Midbrain (tissue), 1 donor: ENCODE measurements at regions not wholly inside any gene's neighbourhood (a gene's known extent, or its start where the extent isn't known, plus 50 kb on each side); places are given as distances from the start of the nearest gene placed in this dataset.
"Not testable (repeated sequence)": the region's sequence is repeated elsewhere in the genome, so short reads cannot be mapped to it uniquely, and the experiment has no call there.

Experiments used
- DNase-seq: peaks from one replicate; lab custom pipeline; 2025; lab: John Stamatoyannopoulos, UW

GRCh38 chr18:78879072-78879883 is 100.3 kb upstream of the SALL3 start:
- DNase-seq = not testable (repeated sequence)

GRCh38 chr18:78882585-78882984 is 97.0 kb upstream of the SALL3 start:
- DNase-seq = no peak

DNA sequence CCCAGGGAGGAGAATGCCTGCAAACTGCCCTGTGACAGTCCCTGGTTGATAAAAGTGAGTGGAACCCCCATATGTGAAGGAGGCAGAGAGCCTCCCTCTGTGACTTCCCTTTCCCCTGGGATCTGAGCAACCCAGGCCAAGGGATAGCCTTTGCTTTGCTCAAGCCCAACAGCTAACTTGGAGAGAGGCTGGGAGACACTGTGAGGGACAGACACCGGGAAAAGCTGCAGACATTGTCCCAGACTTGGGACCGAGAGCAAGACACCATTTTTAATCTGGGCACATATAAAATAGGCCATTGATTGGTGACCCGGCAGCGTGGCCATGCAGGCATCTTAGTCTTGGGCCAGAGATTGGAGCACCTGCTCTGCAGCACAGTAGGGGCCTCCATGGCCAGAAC is 96.1 kb upstream of the SALL3 start:
- DNase-seq = no peak

DNA sequence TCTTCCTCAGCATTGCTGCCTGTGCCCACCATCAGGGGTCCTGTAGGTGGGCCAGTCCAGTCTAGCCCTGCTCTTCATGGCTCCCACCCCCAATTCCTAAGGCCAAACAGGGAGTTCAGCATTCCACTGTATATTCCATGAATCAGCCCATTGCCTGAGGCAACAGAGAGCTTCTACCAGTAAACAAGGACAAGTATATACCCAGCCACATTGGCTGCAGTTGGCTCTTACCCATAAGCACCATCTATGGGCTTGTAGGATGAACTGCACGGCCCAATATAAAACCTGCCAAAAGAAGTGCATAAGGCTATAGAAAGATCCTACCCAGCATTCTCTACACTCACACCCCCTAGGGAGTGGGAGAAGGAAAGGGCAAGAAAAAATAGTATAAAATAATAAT is 95.1 kb upstream of the SALL3 start:
- no peak for DNase-seq

- DNase-seq = no peak
Observed at GRCh38 chr18:78889250-78889649, 90.4 kb upstream of the SALL3 start.

- DNase-seq = no peak
Observed at GRCh38 chr18:78890388-78890787, 89.2 kb upstream of the SALL3 start.

DNA sequence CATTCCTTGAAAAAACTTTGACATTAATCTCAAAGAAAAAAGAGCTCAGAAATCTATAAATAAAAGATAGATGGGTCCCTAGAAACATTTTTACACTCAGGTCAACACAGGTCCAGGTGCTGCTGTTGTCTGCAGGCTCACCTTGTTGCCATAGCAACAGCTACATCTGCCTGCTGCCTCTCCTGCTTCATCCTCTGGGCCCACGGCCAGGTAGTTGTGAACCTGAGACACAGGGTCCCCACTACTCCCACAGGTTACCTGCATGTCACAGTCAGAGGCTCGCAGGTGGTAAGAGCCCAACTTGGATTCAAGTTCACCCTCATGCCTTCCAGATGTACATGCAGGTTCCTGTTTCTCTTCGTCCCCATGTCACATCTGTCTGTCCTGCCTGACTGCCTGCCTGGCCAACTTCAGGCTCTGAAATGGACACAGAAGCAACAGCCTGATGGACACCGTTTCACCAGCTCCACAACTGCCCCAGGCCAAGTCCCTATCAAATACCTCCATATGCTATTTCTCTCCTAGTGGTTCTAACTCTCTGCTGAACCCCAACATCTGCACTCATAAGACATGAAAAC is 88.3 kb upstream of the SALL3 start:
- DNase-seq = no peak

DNA sequence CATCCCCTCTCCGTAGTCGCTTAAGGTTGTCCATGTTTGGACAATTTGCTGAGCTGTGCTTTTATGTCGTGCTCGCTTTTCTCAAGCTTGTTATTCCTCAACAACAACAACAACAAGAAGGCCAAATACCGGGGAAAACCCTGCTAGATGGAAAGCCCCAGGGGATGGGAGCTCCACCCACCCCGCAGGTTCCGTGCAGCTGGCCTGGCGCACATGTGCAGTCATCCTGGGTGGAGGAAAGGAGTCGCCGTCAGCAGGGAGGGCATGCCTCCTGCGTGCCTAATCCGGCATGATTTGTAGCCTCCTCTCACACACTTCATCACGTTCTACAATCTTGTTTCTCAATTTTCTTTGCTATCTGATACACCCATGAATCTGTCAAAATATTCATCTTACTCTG is 87.4 kb upstream of the SALL3 start:
- DNase-seq = no peak

DNA sequence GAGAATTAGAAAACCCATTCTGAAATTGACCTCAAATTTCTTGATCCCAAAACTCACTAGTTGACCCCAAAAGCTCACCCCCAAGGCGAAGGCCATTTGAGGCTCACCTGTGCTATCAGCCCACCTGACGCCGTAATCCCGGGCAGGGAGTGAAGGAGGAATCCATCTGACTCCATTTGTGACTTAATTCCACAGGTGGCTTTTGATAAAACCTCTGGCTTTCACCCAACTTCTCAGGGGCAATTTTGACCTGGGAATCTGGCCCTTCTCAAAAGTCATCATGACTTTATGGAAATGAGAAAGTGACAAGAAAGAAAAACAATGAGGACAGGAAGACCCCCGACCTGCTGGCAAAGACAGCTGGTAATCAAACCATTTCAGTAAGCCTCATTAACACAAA is 86.9 kb upstream of the SALL3 start:
- DNase-seq = no peak

DNA sequence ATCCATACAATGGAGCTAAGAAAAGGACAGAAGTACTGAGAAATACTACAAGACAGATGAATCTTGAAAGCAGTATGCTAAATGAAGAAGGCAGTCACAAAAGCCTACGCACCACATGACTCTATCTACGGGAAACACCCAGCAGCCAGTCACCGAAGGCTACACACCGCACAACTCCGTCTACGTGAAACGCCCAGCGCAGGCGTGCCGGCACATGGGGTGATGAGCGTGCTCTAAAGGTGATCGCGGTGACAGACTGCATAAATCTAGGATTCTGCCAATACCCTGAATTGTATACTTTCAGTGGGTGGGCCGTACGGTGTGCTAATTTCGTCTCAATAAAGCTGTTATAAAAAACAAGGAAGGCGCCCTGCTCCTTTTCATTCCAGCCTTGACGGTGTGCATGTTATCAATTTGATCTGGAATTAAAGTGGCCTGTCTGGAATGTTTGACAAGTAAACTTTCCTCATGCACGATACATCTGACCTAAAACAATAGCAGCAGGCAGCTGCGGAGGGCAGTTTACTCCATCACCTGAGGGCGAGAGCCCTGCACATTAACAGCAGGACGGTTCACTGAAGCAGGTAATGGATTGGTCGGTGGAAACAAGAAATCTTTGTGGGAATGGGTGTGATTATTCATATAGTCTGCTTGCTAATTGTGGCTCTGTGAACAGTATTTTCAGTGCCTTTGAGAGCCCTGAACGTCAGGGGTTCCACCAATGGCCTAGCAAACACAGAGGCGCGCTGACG is 86.2 kb upstream of the SALL3 start:
- no peak for DNase-seq

- no peak for DNase-seq
Observed at GRCh38 chr18:78894033-78894305, 85.6 kb upstream of the SALL3 start.

DNA sequence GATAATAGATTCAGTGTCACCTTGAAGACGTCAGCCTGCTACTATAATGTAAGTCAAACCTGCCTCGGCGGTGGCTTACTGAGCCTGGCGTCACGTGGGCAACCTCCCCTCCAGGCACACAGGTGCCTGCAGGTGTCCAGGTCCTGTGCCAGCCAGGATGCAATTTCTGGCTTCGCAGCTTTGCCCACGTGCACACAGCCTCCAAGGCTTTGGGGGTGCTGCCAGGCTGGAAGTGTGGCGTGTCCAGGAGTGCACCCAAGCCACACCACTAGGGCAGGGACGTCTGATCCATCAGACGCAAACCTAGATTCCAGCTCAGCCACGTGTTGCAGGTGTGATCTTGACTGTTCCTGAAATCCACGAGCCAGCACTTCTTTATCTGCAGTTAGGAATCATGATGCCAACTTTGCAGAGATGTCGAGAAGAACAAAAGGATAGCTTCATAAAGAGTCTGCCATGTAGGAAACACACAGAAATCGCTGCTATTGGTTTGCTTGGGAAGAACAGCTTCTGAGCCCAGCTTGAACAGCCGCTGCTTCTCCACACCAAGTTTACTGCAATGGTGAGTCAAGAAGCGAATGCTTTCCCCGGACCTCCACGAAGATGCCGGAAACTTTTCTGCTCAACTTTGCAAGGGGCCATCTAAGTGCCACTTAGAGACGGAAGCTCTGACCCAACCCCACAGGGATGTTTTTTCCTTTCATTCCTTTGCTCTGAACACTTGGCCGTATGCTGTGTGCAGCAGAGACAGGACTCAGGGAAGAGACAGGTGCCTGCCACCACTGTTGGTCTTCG is 84.2 kb upstream of the SALL3 start:
- no peak for DNase-seq

- DNase-seq = no peak
Observed at GRCh38 chr18:78896111-78896905, 83.3 kb upstream of the SALL3 start.

GRCh38 chr18:78898066-78898465 is 81.6 kb upstream of the SALL3 start:
- DNase-seq = no peak

GRCh38 chr18:78898635-78899034 is 81.0 kb upstream of the SALL3 start:
- DNase-seq = no peak

DNA sequence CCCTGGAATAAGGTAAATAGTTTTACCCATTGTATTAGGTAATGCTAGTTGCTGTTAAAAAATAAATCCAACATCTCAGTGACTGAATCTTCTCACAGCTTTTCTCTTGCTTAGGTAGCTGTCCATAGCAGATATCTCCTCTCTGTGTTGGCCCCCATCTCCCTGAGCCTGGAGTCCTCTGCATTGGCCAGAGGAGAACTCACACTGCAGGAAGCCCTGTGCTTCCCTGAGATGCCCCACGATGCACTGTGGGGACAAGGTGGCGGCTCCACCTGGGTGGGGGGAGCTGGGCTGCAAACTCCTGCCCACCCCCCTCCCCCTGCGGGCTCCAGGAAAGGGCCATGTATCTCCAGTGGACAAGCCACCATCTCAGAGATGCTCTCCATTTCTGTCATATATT is 80.4 kb upstream of the SALL3 start:
- no peak for DNase-seq

DNA sequence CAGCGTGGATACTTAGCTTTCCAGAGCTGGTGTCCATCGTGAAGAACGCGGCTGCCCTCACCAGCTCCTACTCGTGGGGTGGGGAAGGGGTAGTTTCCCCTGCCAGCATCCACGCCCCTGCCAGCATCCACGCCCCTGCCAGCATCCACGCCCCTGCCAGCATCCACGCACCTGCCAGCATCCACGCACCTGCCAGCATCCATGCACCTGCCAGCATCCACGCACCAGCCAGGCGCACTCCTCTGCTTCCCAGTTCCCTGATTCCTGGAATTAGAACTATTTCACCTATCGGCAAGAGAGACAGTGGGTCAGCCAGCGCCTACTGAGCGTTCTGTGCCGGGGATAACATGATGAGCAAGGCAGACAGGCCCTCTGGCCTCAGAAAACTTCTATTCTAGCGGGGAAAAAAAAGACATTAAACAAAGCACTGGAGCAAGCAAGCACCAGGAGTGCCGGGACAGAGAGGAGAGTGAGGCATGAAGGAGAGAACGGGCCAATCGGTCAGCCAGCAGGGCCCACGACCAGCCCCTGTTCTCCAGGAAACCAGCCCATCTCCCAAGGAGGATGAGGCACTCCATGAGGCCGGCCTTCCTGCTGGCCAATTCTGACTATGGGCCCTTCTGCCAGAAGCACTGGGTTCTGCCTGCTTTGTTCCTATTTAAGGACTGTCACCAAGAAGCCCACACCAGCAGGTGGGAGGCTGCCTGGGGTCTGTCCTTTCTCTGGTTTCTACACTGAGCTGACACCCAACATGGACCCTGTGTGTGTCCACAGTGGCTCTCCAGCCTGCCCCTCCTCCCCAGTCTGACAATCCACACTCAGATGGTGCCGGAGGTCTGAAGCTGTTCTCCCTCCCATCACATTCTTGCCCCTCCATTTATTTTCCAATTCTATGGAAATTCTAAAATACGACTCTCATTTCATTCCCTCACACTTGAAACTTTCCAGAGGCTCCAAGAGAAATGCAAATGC is 78.4 kb upstream of the SALL3 start:
- DNase-seq = no peak

DNA sequence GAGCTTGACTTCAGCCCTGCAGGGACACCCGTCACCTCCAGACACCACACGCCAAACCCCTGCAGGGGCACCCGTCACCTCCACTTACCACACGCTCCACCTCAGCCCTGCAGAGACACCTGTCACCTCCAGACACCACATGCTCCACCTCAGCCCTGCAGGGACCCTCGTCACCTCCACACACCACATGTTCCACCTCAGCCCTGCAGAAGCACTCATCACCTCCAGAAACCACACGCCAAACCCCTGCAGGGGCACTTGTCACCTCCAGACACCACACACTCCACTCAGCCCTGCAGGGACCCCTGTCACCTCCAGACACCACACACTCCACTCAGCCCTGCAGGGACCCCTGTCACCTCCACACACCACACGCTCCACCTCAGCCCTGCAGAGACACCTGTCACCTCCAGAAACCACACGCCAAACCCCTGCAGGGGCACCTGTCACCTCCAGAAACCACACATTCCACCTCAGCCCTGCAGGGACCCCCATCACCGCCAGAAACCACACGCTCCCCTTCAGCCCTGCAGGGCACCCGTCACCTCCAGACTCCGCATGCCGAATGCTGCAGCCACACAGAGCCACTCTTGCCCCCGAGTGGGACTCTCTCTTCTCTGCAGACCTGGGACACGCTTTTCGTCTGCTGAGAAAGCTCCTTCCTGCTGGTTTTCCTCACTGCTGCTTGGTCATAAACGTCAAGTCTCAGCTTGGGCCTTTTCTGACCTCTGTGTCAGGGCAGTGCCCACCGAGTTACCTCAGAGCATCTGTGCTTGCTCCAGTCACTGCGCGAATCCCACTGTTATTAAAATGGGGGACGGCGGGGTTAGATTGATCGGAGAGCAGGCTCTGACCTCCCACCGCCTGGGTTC is 77.5 kb upstream of the SALL3 start:
- no peak for DNase-seq

- DNase-seq = no peak
Observed at GRCh38 chr18:78902795-78903435, 76.7 kb upstream of the SALL3 start.
